Hypothalamus (tissue), 51 donors: ENCODE measurements at regions not wholly inside any gene's neighbourhood (a gene's known extent, or its start where the extent isn't known, plus 50 kb on each side); places are given as distances from the start of the nearest gene placed in this dataset.
A peak's percentile ranks its signal among the peaks of the same experiment; 100 is the strongest.
"Not testable (repeated sequence)": the region's sequence is repeated elsewhere in the genome, so short reads cannot be mapped to it uniquely, and the experiment has no call there.

Experiments
- DNase-seq, 51 donors: peaks; one replicate each; lab custom pipeline; 2025; lab: John Stamatoyannopoulos, UW

GRCh38 chr5:56409331-56410190 is 176.4 kb upstream of the ANKRD55 start:
- DNase-seq, result peak in 14 of 51 donors; percentile 5 to 53 (median 16)

GRCh38 chr5:56406838-56407237 is 173.7 kb upstream of the ANKRD55 start:
- no peak for DNase-seq

GRCh38 chr5:56406221-56406620 is 173.1 kb upstream of the ANKRD55 start:
- DNase-seq, result no peak

- DNase-seq, result no peak
Measured at GRCh38 chr5:56405116-56405908, 172.2 kb upstream of the ANKRD55 start.

- peak in 16 of 51 donors; percentile 7 to 68 (median 24) for DNase-seq
Measured at GRCh38 chr5:56402266-56403220, 169.4 kb upstream of the ANKRD55 start.

GRCh38 chr5:56397796-56398195 is 164.7 kb upstream of the ANKRD55 start:
- not testable (repeated sequence) for DNase-seq

GRCh38 chr5:56396634-56397033 is 163.5 kb upstream of the ANKRD55 start:
- DNase-seq, result no peak

GRCh38 chr5:56389261-56389660 is 156.1 kb upstream of the ANKRD55 start:
- DNase-seq, result no peak

- no peak for DNase-seq
Measured at GRCh38 chr5:56388229-56388985, 155.3 kb upstream of the ANKRD55 start.

GRCh38 chr5:56386046-56386445 is 152.9 kb upstream of the ANKRD55 start:
- no peak for DNase-seq

GRCh38 chr5:56384186-56384585 is 151.1 kb upstream of the ANKRD55 start:
- no peak for DNase-seq

- DNase-seq, result no peak
Measured at GRCh38 chr5:56383761-56384160, 150.6 kb upstream of the ANKRD55 start.

GRCh38 chr5:56382896-56383295 is 149.8 kb upstream of the ANKRD55 start:
- DNase-seq, result no peak

GRCh38 chr5:56377573-56377972 is 144.4 kb upstream of the ANKRD55 start:
- no peak for DNase-seq

- DNase-seq, result no peak
Measured at GRCh38 chr5:56376128-56376527, 143.0 kb upstream of the ANKRD55 start.

- DNase-seq, result no peak
Measured at GRCh38 chr5:56375011-56375410, 141.9 kb upstream of the ANKRD55 start.

- not testable (repeated sequence) for DNase-seq
Measured at GRCh38 chr5:56372491-56372890, 139.4 kb upstream of the ANKRD55 start.

- no peak for DNase-seq
Measured at GRCh38 chr5:56369361-56369811, 136.3 kb upstream of the ANKRD55 start.

- DNase-seq, result no peak
Measured at GRCh38 chr5:56367748-56368147, 134.6 kb upstream of the ANKRD55 start.

- DNase-seq, result no peak
Measured at GRCh38 chr5:56366986-56367385, 133.9 kb upstream of the ANKRD55 start.
